ENCODE measurements at regions not wholly inside any gene's neighbourhood (a gene's known extent, or its start where the extent isn't known, plus 50 kb on each side); places are given as distances from the start of the nearest gene placed in this dataset.

DNA sequence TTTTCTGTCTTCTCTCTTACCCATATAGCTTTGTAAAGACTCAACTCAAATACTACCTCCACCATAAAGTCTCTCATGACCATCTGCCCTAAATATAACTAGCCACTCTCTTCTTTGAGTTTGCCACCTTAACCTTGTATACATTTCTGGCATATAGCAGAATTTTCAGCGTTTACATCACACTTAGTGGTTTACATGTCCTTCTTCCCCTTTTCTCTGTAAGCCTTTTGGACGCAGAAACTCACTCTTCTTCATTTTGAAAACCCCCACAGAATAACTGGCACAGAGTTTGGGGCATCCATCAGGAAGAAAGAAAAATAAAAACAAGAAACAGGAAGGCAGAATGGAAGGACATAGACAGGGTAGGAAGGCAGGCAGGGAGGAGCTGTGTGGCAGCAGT, 131.8 kb upstream of the DUSP10 start:
- TF ChIP-seq, protein P1, sequence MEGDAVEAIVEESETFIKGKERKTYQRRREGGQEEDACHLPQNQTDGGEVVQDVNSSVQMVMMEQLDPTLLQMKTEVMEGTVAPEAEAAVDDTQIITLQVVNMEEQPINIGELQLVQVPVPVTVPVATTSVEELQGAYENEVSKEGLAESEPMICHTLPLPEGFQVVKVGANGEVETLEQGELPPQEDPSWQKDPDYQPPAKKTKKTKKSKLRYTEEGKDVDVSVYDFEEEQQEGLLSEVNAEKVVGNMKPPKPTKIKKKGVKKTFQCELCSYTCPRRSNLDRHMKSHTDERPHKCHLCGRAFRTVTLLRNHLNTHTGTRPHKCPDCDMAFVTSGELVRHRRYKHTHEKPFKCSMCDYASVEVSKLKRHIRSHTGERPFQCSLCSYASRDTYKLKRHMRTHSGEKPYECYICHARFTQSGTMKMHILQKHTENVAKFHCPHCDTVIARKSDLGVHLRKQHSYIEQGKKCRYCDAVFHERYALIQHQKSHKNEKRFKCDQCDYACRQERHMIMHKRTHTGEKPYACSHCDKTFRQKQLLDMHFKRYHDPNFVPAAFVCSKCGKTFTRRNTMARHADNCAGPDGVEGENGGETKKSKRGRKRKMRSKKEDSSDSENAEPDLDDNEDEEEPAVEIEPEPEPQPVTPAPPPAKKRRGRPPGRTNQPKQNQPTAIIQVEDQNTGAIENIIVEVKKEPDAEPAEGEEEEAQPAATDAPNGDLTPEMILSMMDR (IDR thresholded peaks at IDR 0.05 in 8 of 11, conservative IDR thresholded peaks at IDR 0.05 in 3 of 11), result no peak
- TF ChIP-seq POLR2AphosphoS5 (IDR thresholded peaks at IDR 0.05) (no peak), POLR2A (IDR thresholded peaks at IDR 0.05) (no peak)
